ENCODE measurements at regions not wholly inside any gene's neighbourhood (a gene's known extent, or its start where the extent isn't known, plus 50 kb on each side); places are given as distances from the start of the nearest gene placed in this dataset.

- Histone ChIP-seq H3K27me3 (ENCODE audit: control insufficient read depth, insufficient read depth, low read length) (no peaks in the 10 kb centered on the region), H3K9ac (ENCODE audit: low read depth, low read length) (no peak overlapping the region), H3K4me1 (ENCODE audit: control insufficient read depth, insufficient read depth, low read length) (no peaks in the 10 kb centered on the region; the same call in 1 of the 2 replicates), H3K9me3 (ENCODE audit: control insufficient read depth, insufficient read depth, low read length) (no peaks in the 10 kb centered on the region), H3K4me3 (ENCODE audit: low read depth, low read length) (no peak overlapping the region), H3K27ac (ENCODE audit: low read depth, low read length) (no peak overlapping the region), H3K36me3 (ENCODE audit: control insufficient read depth, insufficient read depth, low read length) (no peaks in the 10 kb centered on the region)
These were observed 851.6 kb upstream of the SALL3 start for GRCh38 chr18:78128004-78128403.

- no peaks in the 10 kb centered on the region for H3K9me3 ChIP-seq (ENCODE audit: control insufficient read depth, insufficient read depth, low read length)
- no peak overlapping the region for H3K9ac ChIP-seq (ENCODE audit: low read depth, low read length)
- H3K27ac ChIP-seq (ENCODE audit: low read depth, low read length) = no peak overlapping the region
- no peak overlapping the region for H3K4me3 ChIP-seq (ENCODE audit: low read depth, low read length)
- H3K4me1 ChIP-seq (ENCODE audit: control insufficient read depth, insufficient read depth, low read length) = no peaks in the 10 kb centered on the region; the same call in 1 of the 2 replicates
- H3K36me3 ChIP-seq (ENCODE audit: control insufficient read depth, insufficient read depth, low read length) = no peaks in the 10 kb centered on the region
- H3K27me3 ChIP-seq (ENCODE audit: control insufficient read depth, insufficient read depth, low read length) = no peaks in the 10 kb centered on the region
These were observed 850.4 kb upstream of the SALL3 start for GRCh38 chr18:78129260-78129659.

GRCh38 chr18:78130232-78131195 is 849.1 kb upstream of the SALL3 start:
- H3K9ac ChIP-seq (ENCODE audit: low read depth, low read length) = no peak overlapping the region
- no peak overlapping the region for H3K27ac ChIP-seq (ENCODE audit: low read depth, low read length)
- no peaks in the 10 kb centered on the region for H3K27me3 ChIP-seq (ENCODE audit: control insufficient read depth, insufficient read depth, low read length)
- no peaks in the 10 kb centered on the region for H3K4me1 ChIP-seq (ENCODE audit: control insufficient read depth, insufficient read depth, low read length)
- H3K4me3 ChIP-seq (ENCODE audit: low read depth, low read length) = no peak overlapping the region
- H3K9me3 ChIP-seq (ENCODE audit: control insufficient read depth, insufficient read depth, low read length) = no peaks in the 10 kb centered on the region
- no peaks in the 10 kb centered on the region for H3K36me3 ChIP-seq (ENCODE audit: control insufficient read depth, insufficient read depth, low read length)

- H3K36me3 ChIP-seq (ENCODE audit: control insufficient read depth, insufficient read depth, low read length) = no peaks in the 10 kb centered on the region
- no peak overlapping the region for H3K27ac ChIP-seq (ENCODE audit: low read depth, low read length)
- H3K4me1 ChIP-seq (ENCODE audit: control insufficient read depth, insufficient read depth, low read length) = peaks cover 9% of the 10 kb centered on the region; the same call in 1 of the 2 replicates
- no peak overlapping the region for H3K9ac ChIP-seq (ENCODE audit: low read depth, low read length)
- no peaks in the 10 kb centered on the region for H3K27me3 ChIP-seq (ENCODE audit: control insufficient read depth, insufficient read depth, low read length)
- no peaks in the 10 kb centered on the region for H3K9me3 ChIP-seq (ENCODE audit: control insufficient read depth, insufficient read depth, low read length)
- no peak overlapping the region for H3K4me3 ChIP-seq (ENCODE audit: low read depth, low read length)
These were observed 845.9 kb upstream of the SALL3 start for GRCh38 chr18:78133729-78134128.

- no peaks in the 10 kb centered on the region for H3K36me3 ChIP-seq (ENCODE audit: control insufficient read depth, insufficient read depth, low read length)
- peaks cover 25% of the 10 kb centered on the region for H3K4me1 ChIP-seq (ENCODE audit: control insufficient read depth, insufficient read depth, low read length)
- H3K4me3 ChIP-seq (ENCODE audit: low read depth, low read length) = no peak overlapping the region
- H3K9me3 ChIP-seq (ENCODE audit: control insufficient read depth, insufficient read depth, low read length) = no peaks in the 10 kb centered on the region
- no peaks in the 10 kb centered on the region for H3K27me3 ChIP-seq (ENCODE audit: control insufficient read depth, insufficient read depth, low read length)
- no peak overlapping the region for H3K27ac ChIP-seq (ENCODE audit: low read depth, low read length)
- H3K9ac ChIP-seq (ENCODE audit: low read depth, low read length) = no peak overlapping the region
These were observed 842.6 kb upstream of the SALL3 start for GRCh38 chr18:78136986-78137385.

GRCh38 chr18:78138983-78139496 is 840.6 kb upstream of the SALL3 start:
- no peaks in the 10 kb centered on the region for H3K27me3 ChIP-seq (ENCODE audit: control insufficient read depth, insufficient read depth, low read length)
- no peaks in the 10 kb centered on the region for H3K9me3 ChIP-seq (ENCODE audit: control insufficient read depth, insufficient read depth, low read length)
- peaks cover 25% of the 10 kb centered on the region for H3K4me1 ChIP-seq (ENCODE audit: control insufficient read depth, insufficient read depth, low read length)
- H3K9ac ChIP-seq (ENCODE audit: low read depth, low read length) = no peak overlapping the region
- no peaks in the 10 kb centered on the region for H3K36me3 ChIP-seq (ENCODE audit: control insufficient read depth, insufficient read depth, low read length)
- peak overlapping the region; percentile 78 for H3K27ac ChIP-seq (ENCODE audit: low read depth, low read length)
- no peak overlapping the region for H3K4me3 ChIP-seq (ENCODE audit: low read depth, low read length)

- Histone ChIP-seq H3K4me1 (ENCODE audit: control insufficient read depth, insufficient read depth, low read length) (peaks cover 25% of the 10 kb centered on the region), H3K36me3 (ENCODE audit: control insufficient read depth, insufficient read depth, low read length) (no peaks in the 10 kb centered on the region), H3K9me3 (ENCODE audit: control insufficient read depth, insufficient read depth, low read length) (no peaks in the 10 kb centered on the region), H3K27ac (ENCODE audit: low read depth, low read length) (no peak overlapping the region), H3K9ac (ENCODE audit: low read depth, low read length) (no peak overlapping the region), H3K4me3 (ENCODE audit: low read depth, low read length) (no peak overlapping the region), H3K27me3 (ENCODE audit: control insufficient read depth, insufficient read depth, low read length) (no peaks in the 10 kb centered on the region)
These were observed 839.3 kb upstream of the SALL3 start for GRCh38 chr18:78140294-78140693.

GRCh38 chr18:78144669-78145068 is 834.9 kb upstream of the SALL3 start:
- Histone ChIP-seq H3K36me3 (ENCODE audit: control insufficient read depth, insufficient read depth, low read length) (no peaks in the 10 kb centered on the region), H3K27me3 (ENCODE audit: control insufficient read depth, insufficient read depth, low read length) (no peaks in the 10 kb centered on the region), H3K27ac (ENCODE audit: low read depth, low read length) (no peak overlapping the region), H3K4me3 (ENCODE audit: low read depth, low read length) (no peak overlapping the region), H3K4me1 (ENCODE audit: control insufficient read depth, insufficient read depth, low read length) (peaks cover 8% of the 10 kb centered on the region), H3K9ac (ENCODE audit: low read depth, low read length) (no peak overlapping the region), H3K9me3 (ENCODE audit: control insufficient read depth, insufficient read depth, low read length) (no peaks in the 10 kb centered on the region)

GRCh38 chr18:78145096-78145495 is 834.5 kb upstream of the SALL3 start:
- Histone ChIP-seq H3K9me3 (ENCODE audit: control insufficient read depth, insufficient read depth, low read length) (no peaks in the 10 kb centered on the region), H3K9ac (ENCODE audit: low read depth, low read length) (no peak overlapping the region), H3K27ac (ENCODE audit: low read depth, low read length) (no peak overlapping the region), H3K27me3 (ENCODE audit: control insufficient read depth, insufficient read depth, low read length) (no peaks in the 10 kb centered on the region), H3K4me3 (ENCODE audit: low read depth, low read length) (no peak overlapping the region), H3K4me1 (ENCODE audit: control insufficient read depth, insufficient read depth, low read length) (peaks cover 4% of the 10 kb centered on the region; the same call in 1 of the 2 replicates), H3K36me3 (ENCODE audit: control insufficient read depth, insufficient read depth, low read length) (no peaks in the 10 kb centered on the region)

GRCh38 chr18:78146136-78147085 is 833.2 kb upstream of the SALL3 start:
- Histone ChIP-seq H3K4me3 (ENCODE audit: low read depth, low read length) (no peak overlapping the region), H3K36me3 (ENCODE audit: control insufficient read depth, insufficient read depth, low read length) (no peaks in the 10 kb centered on the region), H3K9me3 (ENCODE audit: control insufficient read depth, insufficient read depth, low read length) (no peaks in the 10 kb centered on the region), H3K27ac (ENCODE audit: low read depth, low read length) (no peak overlapping the region), H3K9ac (ENCODE audit: low read depth, low read length) (no peak overlapping the region), H3K4me1 (ENCODE audit: control insufficient read depth, insufficient read depth, low read length) (no peaks in the 10 kb centered on the region), H3K27me3 (ENCODE audit: control insufficient read depth, insufficient read depth, low read length) (no peaks in the 10 kb centered on the region)

All from HUES48 (cell line).